Caco-2 (cell line): ENCODE measurements at regions not wholly inside any gene's neighbourhood (a gene's known extent, or its start where the extent isn't known, plus 50 kb on each side); places are given as distances from the start of the nearest gene placed in this dataset.

Source experiments
- BruUV-seq: library from RNA; stranded (reverse); fragments of 400-500 nt; replicated peaks from 2 replicates; lab custom pipeline; 2021; lab: Mats Ljungman, UMichigan
- CTCF ChIA-PET: fragments of 300-600 bp; sonication (Branson Sonifier 250); formaldehyde crosslinking; loops from one replicate; lab custom pipeline; 2022; ENCODE audit warnings: antibody characterized with exemption; lab: Charles Lee
- POLR2A ChIA-PET: fragments of 300-600 bp; sonication (Branson Sonifier 250); formaldehyde crosslinking; loops from one replicate; lab custom pipeline; 2022; ENCODE audit warnings: antibody characterized with exemption; lab: Charles Lee
- DNase-seq, 2 experiments: peaks; one replicate each; pipeline versions ENCODE4 v3.0.0 to v3.0.0-alpha.2; 2020 to 2022
- H3K27me3 ChIP-seq: replicated peaks from 2 replicates; pipeline ENCODE4 v1.6.0; 2011; ENCODE audit warnings: low read length; ENCODE audit not compliant: control insufficient read depth, insufficient read depth
- H3K36me3 ChIP-seq: 2 replicates; pipeline ENCODE4 v1.5.1; 2011; ENCODE audit warnings: low read length; ENCODE audit not compliant: control insufficient read depth, insufficient read depth
- H3K4me1 ChIP-seq: fragments of 250-450 bp; sonication (Bioruptor Pico); 2 replicates; pipeline ENCODE4 v1.5.1; 2020; ENCODE audit warnings: mild to moderate bottlenecking
- H3K4me3 ChIP-seq: 2 replicates; pipeline ENCODE4 v1.5.1; 2011; ENCODE audit warnings: low read depth, mild to moderate bottlenecking, control low read depth, low read length
- H3K9me3 ChIP-seq: fragments of 250-450 bp; sonication (Bioruptor Pico); 2 replicates; pipeline ENCODE4 v1.5.1; 2020; ENCODE audit warnings: mild to moderate bottlenecking, moderate library complexity
- H3K27ac Mint-ChIP-seq: one replicate; pipeline ENCODE4 v1.8.0; 2022; ENCODE audit warnings: mixed read lengths; ENCODE audit not compliant: unreplicated experiment
- H3K27me3 Mint-ChIP-seq: one replicate; pipeline ENCODE4 v1.8.0; 2022; ENCODE audit warnings: mixed read lengths; ENCODE audit not compliant: insufficient read depth, unreplicated experiment
- H3K36me3 Mint-ChIP-seq: one replicate; pipeline ENCODE4 v1.8.0; 2022; ENCODE audit warnings: mild to moderate bottlenecking, mixed read lengths; ENCODE audit not compliant: insufficient read depth, unreplicated experiment
- H3K4me1 Mint-ChIP-seq: one replicate; pipeline ENCODE4 v1.8.0; 2022; ENCODE audit warnings: low read depth, mixed read lengths; ENCODE audit not compliant: unreplicated experiment
- H3K4me3 Mint-ChIP-seq: one replicate; pipeline ENCODE4 v1.8.0; 2022; ENCODE audit warnings: mild to moderate bottlenecking, moderate library complexity, mixed read lengths; ENCODE audit not compliant: unreplicated experiment
- H3K9me3 Mint-ChIP-seq: one replicate; pipeline ENCODE4 v1.8.0; 2022; ENCODE audit warnings: mixed read lengths; ENCODE audit not compliant: unreplicated experiment
- intact Hi-C: fragments of 100-400 bp; cut with micrococcal nuclease; formaldehyde crosslinking; loops from one replicate; pipeline ENCODE4 v1.10.0; 2022; ENCODE audit not compliant: unreplicated experiment
- TF ChIP-seq, protein P1 (sequence below), 2 experiments: fragments of 200-600 bp in 1 of 2; IDR thresholded peaks; 1 replicate in 1 of 2; 2 replicates in 1 of 2; pipeline versions ENCODE4 v1.5.1 to v1.8.0; 2011 to 2022; ENCODE audit warnings: antibody characterized with exemption in 1 of 2, control low read depth in 1 of 2, inconsistent platforms in 1 of 2, low read depth in 1 of 2, low read length in 1 of 2, mild to moderate bottlenecking in 1 of 2, moderate library complexity in 1 of 2; ENCODE audit not compliant: insufficient read depth in 1 of 2, severe bottlenecking in 1 of 2, unreplicated experiment in 1 of 2

DNA sequence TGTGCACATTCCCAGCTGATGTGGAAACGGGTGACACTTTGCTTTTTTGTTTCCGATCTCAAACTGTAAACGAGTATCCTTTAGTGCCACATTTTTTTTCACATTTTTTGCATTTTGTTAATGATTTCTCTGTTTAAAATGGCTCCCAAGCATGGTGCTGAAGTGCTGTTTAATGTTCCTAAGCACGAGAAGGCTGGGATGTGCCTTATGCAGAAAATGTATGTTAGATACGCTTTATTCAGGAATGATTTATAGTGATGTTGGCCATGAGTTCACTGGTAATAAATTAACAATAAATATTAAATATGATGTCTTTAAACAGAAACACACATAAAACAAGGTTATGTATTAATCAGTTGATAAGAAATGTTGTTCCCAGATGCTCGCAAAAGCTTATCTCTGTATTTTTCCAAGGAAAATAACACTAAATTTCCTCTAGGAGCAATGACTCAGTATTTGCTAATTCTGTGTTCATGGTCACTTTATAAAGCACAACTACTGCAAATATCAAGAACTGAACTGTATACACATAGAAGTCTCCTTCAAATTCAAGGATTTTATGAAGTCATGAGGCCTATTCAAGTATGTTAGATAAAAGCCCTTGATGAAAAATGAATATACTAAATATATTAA, 305.9 kb upstream of the SMIM30 start:
- ChIA-PET POLR2A (no interaction called here), CTCF (no interaction called here)
- Histone ChIP-seq H3K27me3 (no peaks in the 10 kb centered on the region), H3K4me1 (no peaks in the 10 kb centered on the region), H3K9me3 (no peaks in the 10 kb centered on the region), H3K36me3 (no peaks in the 10 kb centered on the region), H3K4me3 (no peak overlapping the region)
- Mint-ChIP-seq H3K27me3 (no peaks in the 10 kb centered on the region), H3K9me3 (no peaks in the 10 kb centered on the region), H3K4me1 (no peaks in the 10 kb centered on the region), H3K4me3 (no peak overlapping the region), H3K27ac (no peak overlapping the region), H3K36me3 (no peaks in the 10 kb centered on the region)
- TF ChIP-seq, protein P1, sequence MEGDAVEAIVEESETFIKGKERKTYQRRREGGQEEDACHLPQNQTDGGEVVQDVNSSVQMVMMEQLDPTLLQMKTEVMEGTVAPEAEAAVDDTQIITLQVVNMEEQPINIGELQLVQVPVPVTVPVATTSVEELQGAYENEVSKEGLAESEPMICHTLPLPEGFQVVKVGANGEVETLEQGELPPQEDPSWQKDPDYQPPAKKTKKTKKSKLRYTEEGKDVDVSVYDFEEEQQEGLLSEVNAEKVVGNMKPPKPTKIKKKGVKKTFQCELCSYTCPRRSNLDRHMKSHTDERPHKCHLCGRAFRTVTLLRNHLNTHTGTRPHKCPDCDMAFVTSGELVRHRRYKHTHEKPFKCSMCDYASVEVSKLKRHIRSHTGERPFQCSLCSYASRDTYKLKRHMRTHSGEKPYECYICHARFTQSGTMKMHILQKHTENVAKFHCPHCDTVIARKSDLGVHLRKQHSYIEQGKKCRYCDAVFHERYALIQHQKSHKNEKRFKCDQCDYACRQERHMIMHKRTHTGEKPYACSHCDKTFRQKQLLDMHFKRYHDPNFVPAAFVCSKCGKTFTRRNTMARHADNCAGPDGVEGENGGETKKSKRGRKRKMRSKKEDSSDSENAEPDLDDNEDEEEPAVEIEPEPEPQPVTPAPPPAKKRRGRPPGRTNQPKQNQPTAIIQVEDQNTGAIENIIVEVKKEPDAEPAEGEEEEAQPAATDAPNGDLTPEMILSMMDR (IDR thresholded peaks at IDR 0.05; ENCODE audit: insufficient read depth in 1 of 2, low read depth in 1 of 2, low read length in 1 of 2, severe bottlenecking in 1 of 2, unreplicated experiment in 1 of 2), result no peak
- BruUV-seq, result no TSS peak
- no peak for DNase-seq
- intact Hi-C loops, result no loop called here

DNA sequence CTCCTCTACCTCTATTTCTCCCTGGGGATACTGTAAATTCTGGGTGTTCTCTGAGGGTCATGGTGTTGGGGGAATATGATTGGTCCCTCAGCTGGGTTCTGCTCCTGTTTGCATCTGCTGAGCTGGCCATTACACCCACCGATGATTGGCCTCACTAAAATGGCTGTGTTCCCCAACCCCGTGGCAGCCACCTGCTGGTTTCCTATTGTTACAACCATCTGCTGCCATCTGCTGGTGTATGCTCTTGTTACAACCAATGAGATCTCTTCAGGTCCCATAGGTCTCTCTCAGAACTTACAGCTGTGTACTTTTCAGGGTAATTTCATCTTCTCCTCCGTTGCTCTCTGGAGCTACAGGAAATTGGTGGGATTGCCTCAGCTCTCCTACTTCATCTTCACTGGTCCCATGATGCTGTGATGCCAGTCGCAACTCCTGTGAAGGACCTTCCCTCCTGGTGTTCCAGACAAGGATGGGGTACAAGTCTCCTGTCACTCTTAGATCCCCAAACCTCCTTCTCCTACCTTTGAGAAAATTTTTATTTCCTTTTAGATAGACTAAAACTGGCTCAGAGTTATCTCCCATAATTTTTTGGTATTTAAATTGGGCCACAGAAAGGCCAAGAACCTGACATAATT, 303.5 kb upstream of the SMIM30 start:
- Mint-ChIP-seq H3K27ac (no peak overlapping the region), H3K36me3 (no peaks in the 10 kb centered on the region), H3K9me3 (no peaks in the 10 kb centered on the region), H3K27me3 (no peaks in the 10 kb centered on the region), H3K4me3 (no peak overlapping the region), H3K4me1 (no peaks in the 10 kb centered on the region)
- Histone ChIP-seq H3K4me3 (no peak overlapping the region), H3K9me3 (no peaks in the 10 kb centered on the region), H3K4me1 (no peaks in the 10 kb centered on the region), H3K27me3 (no peaks in the 10 kb centered on the region), H3K36me3 (no peaks in the 10 kb centered on the region)
- CTCF ChIA-PET, result interaction anchor here (0.8 to 2.2 kb wide), 6 partner anchors 18 to 872 kb away, joined by 3 to 26 read pairs (median 4); no protein-coding TSS in a partner anchor
- POLR2A ChIA-PET, result no interaction called here
- DNase-seq, result peak; percentile 83 to 84
- intact Hi-C loops, result loop anchor here (1.0 to 2.0 kb wide), 4 partner anchors 18 to 407 kb away; no protein-coding TSS in a partner anchor
- no TSS peak for BruUV-seq
- TF ChIP-seq, protein P1 (IDR thresholded peaks at IDR 0.05; ENCODE audit: insufficient read depth in 1 of 2, low read depth in 1 of 2, low read length in 1 of 2, severe bottlenecking in 1 of 2, unreplicated experiment in 1 of 2), result peak; percentile 84 to 95

DNA sequence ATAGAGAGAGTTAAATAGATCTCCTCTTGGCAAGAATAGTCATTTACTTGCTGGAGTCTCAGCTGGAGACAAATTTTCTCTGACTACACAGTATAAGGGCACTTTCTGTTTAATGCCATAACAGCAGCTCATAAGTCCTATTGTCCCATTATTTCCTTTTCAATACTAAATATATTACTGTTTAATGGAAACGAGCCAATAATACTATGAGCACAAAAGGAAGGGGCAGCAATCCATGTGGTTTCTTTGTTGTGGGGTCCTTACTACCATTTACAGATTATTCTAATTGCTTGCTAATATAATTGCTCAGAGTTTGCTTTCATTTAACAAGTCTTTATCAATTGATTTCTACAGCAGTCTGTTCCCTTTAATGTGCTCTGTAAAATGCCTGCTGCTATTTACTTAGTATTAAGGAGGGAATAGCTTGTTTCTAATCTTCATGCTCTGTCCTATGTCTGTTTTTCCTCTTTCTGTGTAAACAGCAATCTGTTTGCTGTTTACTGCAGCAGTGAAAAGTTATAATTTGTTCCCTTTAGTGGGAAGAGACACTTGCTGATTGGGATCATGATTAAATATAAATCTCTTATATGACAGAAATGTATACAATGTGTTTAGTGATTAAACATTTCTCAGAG, 296.2 kb upstream of the SMIM30 start:
- TF ChIP-seq, protein P1 (IDR thresholded peaks at IDR 0.05; ENCODE audit: insufficient read depth in 1 of 2, low read depth in 1 of 2, low read length in 1 of 2, severe bottlenecking in 1 of 2, unreplicated experiment in 1 of 2), result no peak
- no peaks in the 10 kb centered on the region for H3K4me1 Mint-ChIP-seq
- intact Hi-C loops, result no loop called here
- Histone ChIP-seq H3K4me3 (no peak overlapping the region), H3K27me3 (no peaks in the 10 kb centered on the region), H3K36me3 (no peaks in the 10 kb centered on the region), H3K9me3 (no peaks in the 10 kb centered on the region), H3K4me1 (no peaks in the 10 kb centered on the region)
- ChIA-PET CTCF (no interaction called here), POLR2A (no interaction called here)
- no peak for DNase-seq
- BruUV-seq, result no TSS peak
- H3K36me3 Mint-ChIP-seq, result no peaks in the 10 kb centered on the region
- H3K27me3 Mint-ChIP-seq, result no peaks in the 10 kb centered on the region
- H3K9me3 Mint-ChIP-seq, result no peaks in the 10 kb centered on the region
- H3K4me3 Mint-ChIP-seq, result no peak overlapping the region
- no peak overlapping the region for H3K27ac Mint-ChIP-seq
